HCT116 (cell line): ENCODE measurements at regions not wholly inside any gene's neighbourhood (a gene's known extent, or its start where the extent isn't known, plus 50 kb on each side); places are given as distances from the start of the nearest gene placed in this dataset.

ENCODE experiments used
- ATAC-seq: fragments of 200-7000 bp; cut with Tn5 transposase; 2 replicates; pipeline ENCODE4 v1.9.1; 2020; ENCODE audit warnings: mild to moderate bottlenecking, moderate library complexity
- BruUV-seq: library from RNA; stranded (reverse); fragments of 400-500 nt; replicated peaks from 2 replicates; lab custom pipeline; 2021; lab: Mats Ljungman, UMichigan
- CTCF ChIA-PET: fragments of 300-600 bp; sonication (Branson Sonifier 250); formaldehyde crosslinking; loops from one replicate; lab custom pipeline; 2021; ENCODE audit warnings: antibody characterized with exemption; lab: Charles Lee
- POLR2A ChIA-PET: fragments of 300-600, 350-600 bp; sonication (Branson Sonifier 250); formaldehyde crosslinking; loops from one replicate; lab custom pipeline; 2021; ENCODE audit warnings: antibody characterized with exemption; lab: Charles Lee
- RAD21 ChIA-PET, 2 experiments: fragments of 300-600 bp; sonication (Branson Sonifier 250); formaldehyde crosslinking; loops; one replicate each; lab custom pipeline; 2023; ENCODE audit warnings: low total read pairs in 2 of 2; ENCODE audit not compliant: uncharacterized antibody in 2 of 2, unreplicated experiment in 2 of 2, low non-redundant PET in 1 of 2; lab: Charles Lee
- DNase-seq: peaks from one replicate; pipeline ENCODE4 v3.0.0-alpha.2; 2010; ENCODE audit warnings: low read depth, low spot score
- H2AFZ ChIP-seq: fragments of 200-600 bp; shearing (Covaris generic), sonication (generic); 2 replicates; pipeline ENCODE4 v1.6.1; 2017; ENCODE audit warnings: low read depth, mixed run types, mixed read lengths, antibody characterized with exemption, low read length; ENCODE audit not compliant: poor library complexity, severe bottlenecking
- H3K27ac ChIP-seq: 2 replicates; pipeline ENCODE4 v1.5.1; 2012; ENCODE audit warnings: low read depth, low read length
- H3K27me3 ChIP-seq: fragments of 200-600 bp; sonication (generic); 2 replicates; pipeline ENCODE4 v1.6.1; 2016; ENCODE audit warnings: mixed run types, low read length, mixed read lengths; ENCODE audit not compliant: insufficient read depth
- H3K36me3 ChIP-seq, 2 experiments: fragments of 200-500 bp in 1 of 2; fragments of 200-600 bp in 1 of 2; sonication (Bioruptor generic) in 1 of 2; sonication (generic) in 1 of 2; 2 replicates each; pipeline versions ENCODE4 v1.5.1 to v1.6.1; 2014 to 2016; ENCODE audit warnings: low read length in 2 of 2, inconsistent platforms in 1 of 2, mixed read lengths in 1 of 2, mixed run types in 1 of 2; ENCODE audit not compliant: insufficient read depth in 2 of 2, control insufficient read depth in 1 of 2
- H3K4me1 ChIP-seq, 2 experiments: fragments of 200-600 bp in 1 of 2; sonication (generic) in 1 of 2; 2 replicates each; pipeline versions ENCODE4 v1.5.1 to v1.6.1; 2012 to 2017; ENCODE audit warnings: low read length in 2 of 2, inconsistent platforms in 1 of 2, mild to moderate bottlenecking in 1 of 2, mixed read lengths in 1 of 2, mixed run types in 1 of 2, moderate library complexity in 1 of 2; ENCODE audit not compliant: insufficient read depth in 2 of 2, control insufficient read depth in 1 of 2
- H3K4me2 ChIP-seq: fragments of 200-600 bp; sonication (generic); 2 replicates; pipeline ENCODE4 v1.6.1; 2017; ENCODE audit warnings: mixed run types, low read length, mixed read lengths
- H3K4me3 ChIP-seq, 2 experiments: fragments of 200-600 bp in 1 of 2; sonication (generic) in 1 of 2; replicated peaks in 1 of 2; 2 replicates each; pipeline ENCODE4 v1.5.1; 2011 to 2016; ENCODE audit warnings: low read length in 2 of 2, control low read depth in 1 of 2, low read depth in 1 of 2, mild to moderate bottlenecking in 1 of 2, mixed read lengths in 1 of 2, mixed run types in 1 of 2
- H3K79me2 ChIP-seq: fragments of 200-600 bp; sonication (generic); 2 replicates; pipeline ENCODE4 v1.6.1; 2017; ENCODE audit warnings: mild to moderate bottlenecking, mixed run types, low read length, moderate library complexity, mixed read lengths; ENCODE audit not compliant: insufficient read depth
- H3K9ac ChIP-seq: fragments of 200-600 bp; sonication (generic); 2 replicates; pipeline ENCODE4 v1.6.1; 2016; ENCODE audit warnings: low read length, mixed read lengths
- H3K9me2 ChIP-seq: fragments of 200-600 bp; sonication (generic), shearing (Covaris generic); 2 replicates; pipeline ENCODE4 v1.6.1; 2017; ENCODE audit warnings: mixed run types, mild to moderate bottlenecking, moderate library complexity; ENCODE audit not compliant: insufficient read depth
- H3K9me3 ChIP-seq, 2 experiments: fragments of 200-500 bp in 1 of 2; fragments of 200-600 bp in 1 of 2; sonication (Bioruptor generic) in 1 of 2; sonication (generic) in 1 of 2; 2 replicates each; pipeline ENCODE4 v1.6.1; 2014 to 2017; ENCODE audit warnings: low read length in 2 of 2, mixed read lengths in 2 of 2, inconsistent platforms in 1 of 2, low read depth in 1 of 2, mild to moderate bottlenecking in 1 of 2, mixed run types in 1 of 2, moderate library complexity in 1 of 2; ENCODE audit not compliant: control insufficient read depth in 1 of 2, insufficient read depth in 1 of 2
- H4K20me1 ChIP-seq: fragments of 200-600 bp; sonication (generic), shearing (Covaris generic); 2 replicates; pipeline ENCODE4 v1.6.1; 2017; ENCODE audit warnings: mixed run types, mild to moderate bottlenecking, moderate library complexity; ENCODE audit not compliant: insufficient read depth
- EGR1 ChIP-seq: IDR thresholded peaks from 2 replicates; pipeline ENCODE4 v1.6.1; 2012; ENCODE audit warnings: low read depth
- POLR2A ChIP-seq: IDR thresholded peaks from 2 replicates; pipeline ENCODE4 v1.7.0; 2011; ENCODE audit warnings: borderline replicate concordance; ENCODE audit not compliant: insufficient read depth, insufficient read length; ENCODE audit errors: extremely low read depth
- RAD21 ChIP-seq: IDR thresholded peaks from 2 replicates; pipeline ENCODE4 v1.6.1; 2012; ENCODE audit warnings: low read depth, mild to moderate bottlenecking
- SIN3A ChIP-seq: IDR thresholded peaks from 2 replicates; pipeline ENCODE4 v1.6.1; 2012; ENCODE audit warnings: low read depth
- TCF7L2 ChIP-seq: IDR thresholded peaks from 2 replicates; pipeline ENCODE4 v1.7.0; 2011; ENCODE audit warnings: borderline replicate concordance, inconsistent platforms; ENCODE audit not compliant: insufficient read depth, insufficient read length; ENCODE audit errors: extremely low read depth
- intact Hi-C: fragments of 100-400 bp; cut with micrococcal nuclease; formaldehyde crosslinking; loops from 2 replicates; pipeline ENCODE4 v1.10.0; 2022
- TF ChIP-seq, protein P1 (sequence below): IDR thresholded peaks from 2 replicates; pipeline ENCODE4 v1.6.1; 2012

- ATAC-seq (no peak), DNase-seq (no peak)
- Histone ChIP-seq H3K27me3 (no peaks in the 10 kb centered on the region), H3K4me3 (no peak overlapping the region), H3K9ac (no peak overlapping the region), H3K9me3 (peaks cover 4 to 24% of the 10 kb centered on the region in 2 experiments; a peak in 2 of 4 replicates), H3K27ac (no peak overlapping the region), H4K20me1 (no peaks in the 10 kb centered on the region), H3K9me2 (no peaks in the 10 kb centered on the region), H3K36me3 (no peaks in the 10 kb centered on the region), H3K4me2 (no peak overlapping the region), H3K79me2 (no peaks in the 10 kb centered on the region), H2AFZ (no peak overlapping the region), H3K4me1 (no peaks in the 10 kb centered on the region)
- TF ChIP-seq RAD21 (no peak), SIN3A (no peak), TCF7L2 (no peak), POLR2A (no peak)
- TF ChIP-seq, protein P1, sequence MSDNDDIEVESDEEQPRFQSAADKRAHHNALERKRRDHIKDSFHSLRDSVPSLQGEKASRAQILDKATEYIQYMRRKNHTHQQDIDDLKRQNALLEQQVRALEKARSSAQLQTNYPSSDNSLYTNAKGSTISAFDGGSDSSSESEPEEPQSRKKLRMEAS, result no peak
- ChIA-PET POLR2A (no interaction called here), RAD21 (no interaction called here), CTCF (no interaction called here)
- intact Hi-C loops, result no loop called here
- no TSS peak for BruUV-seq
These were observed 342.6 kb upstream of the NRG3 start for GRCh38 chr10:81532403-81532802.

DNA sequence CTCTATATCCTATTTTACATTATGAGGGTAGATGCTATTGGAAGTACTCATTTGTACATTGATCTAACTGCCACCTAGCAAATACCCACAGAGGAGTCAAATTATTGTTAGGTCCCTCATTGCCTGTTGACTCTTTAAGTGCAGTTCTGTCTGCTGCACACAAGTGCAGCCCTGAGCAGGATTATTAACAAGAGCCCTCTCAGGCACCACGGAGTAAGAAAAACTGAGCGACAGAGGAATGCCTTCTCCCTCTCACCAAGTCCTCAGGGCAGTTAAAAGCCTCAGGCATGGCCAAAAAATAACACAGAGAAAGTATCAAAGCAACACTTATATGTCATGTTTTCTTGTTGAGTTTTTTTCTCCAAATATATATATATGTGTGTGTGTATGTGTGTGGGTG is 340.0 kb upstream of the NRG3 start:
- BruUV-seq, result no TSS peak

More for the DNA sequence above, 340.0 kb upstream of the NRG3 start:
- no peak overlapping the region for H3K9ac ChIP-seq
- H3K9me2 ChIP-seq, result no peaks in the 10 kb centered on the region
- H3K4me3 ChIP-seq, result no peak overlapping the region
- ChIA-PET CTCF (no interaction called here), RAD21 (no interaction called here), POLR2A (no interaction called here)
- H3K79me2 ChIP-seq, result no peaks in the 10 kb centered on the region
- TF ChIP-seq EGR1, result no peak
- no peak overlapping the region for H2AFZ ChIP-seq
- peaks cover 4 to 22% of the 10 kb centered on the region in 2 experiments; a peak in 2 of 4 replicates for H3K9me3 ChIP-seq
- intact Hi-C loops, result no loop called here
- no peaks in the 10 kb centered on the region for H3K27me3 ChIP-seq
- no peak overlapping the region for H3K4me2 ChIP-seq
- no peak overlapping the region for H3K27ac ChIP-seq
- ATAC-seq (no peak), DNase-seq (no peak)
- H4K20me1 ChIP-seq, result no peaks in the 10 kb centered on the region
- no peaks in the 10 kb centered on the region for H3K36me3 ChIP-seq
- no peaks in the 10 kb centered on the region for H3K4me1 ChIP-seq
